Stomach (tissue), 8 donors: ENCODE measurements at regions not wholly inside any gene's neighbourhood (a gene's known extent, or its start where the extent isn't known, plus 50 kb on each side); places are given as distances from the start of the nearest gene placed in this dataset.

Experiments used
- DNase-seq, 2 donors: peaks; one replicate each; pipeline versions ENCODE4 v3.0.0 to v3.0.0-alpha.2; 2013 to 2019
- H3K27ac ChIP-seq, 5 donors: fragments of 200-600 bp in 4 of 5; sonication (generic) in 4 of 5; one replicate each; pipeline ENCODE4 v1.5.1; 2013 to 2019; ENCODE audit warnings: mild to moderate bottlenecking in 1 of 5, moderate library complexity in 1 of 5
- H3K27me3 ChIP-seq, 3 donors: fragments of 200-600 bp; sonication (generic); one replicate each; pipeline ENCODE4 v1.5.1; 2017 to 2019; ENCODE audit warnings: mixed run types in 1 of 3
- H3K36me3 ChIP-seq, 4 donors: fragments of 200-600 bp; sonication (generic); 1 replicate in 3 of 4; 2 replicates in 1 of 4; pipeline ENCODE4 v1.5.1; 2016 to 2019
- H3K4me1 ChIP-seq, 4 donors: fragments of 200-600 bp; sonication (generic); one replicate each; pipeline ENCODE4 v1.5.1; 2016 to 2019
- H3K4me3 ChIP-seq, 4 donors: fragments of 200-600 bp; sonication (generic) in 3 of 4; one replicate each; pipeline ENCODE4 v1.5.1; 2016 to 2019; ENCODE audit warnings: mild to moderate bottlenecking in 1 of 4
- H3K9me3 ChIP-seq, 4 donors: fragments of 200-600 bp; sonication (generic); one replicate each; pipeline ENCODE4 v1.5.1; 2016 to 2019
- CTCF ChIP-seq, 7 experiments: fragments of 450-650 bp in 4 of 7; fragments of 200-600 bp in 3 of 7; sonication (generic) in 3 of 7; IDR thresholded peaks; one replicate each; pipeline ENCODE4 v1.5.1; 2016 to 2019; ENCODE audit warnings: antibody characterized with exemption in 7 of 7, control low read depth in 2 of 7, mild to moderate bottlenecking in 1 of 7
- EP300 ChIP-seq: sonication (generic); formaldehyde crosslinking; IDR thresholded peaks from one replicate; pipeline ENCODE4 v1.6.1; 2017; ENCODE audit warnings: antibody characterized with exemption
- POLR2A ChIP-seq, 4 donors: fragments of 450-650 bp; IDR thresholded peaks; one replicate each; pipeline ENCODE4 v1.6.1; 2016; ENCODE audit warnings: antibody characterized with exemption in 4 of 4, control low read depth in 2 of 4, mild to moderate bottlenecking in 1 of 4, moderate library complexity in 1 of 4
- POLR2AphosphoS5 ChIP-seq, 3 donors: sonication (generic); formaldehyde crosslinking; IDR thresholded peaks; one replicate each; pipeline ENCODE4 v1.6.1; 2016; ENCODE audit warnings: antibody characterized with exemption in 3 of 3
- WGBS, 5 donors: extraction: QIAGEN DNeasy Blood & Tissue Kit in 3 of 5; methylation state at CpG; one replicate each; pipeline versions ENCODE4 v1.1.5 to v1.1.7; 2013 to 2018; 5-methylcytosine and 5-hydroxymethylcytosine counted together
- intact Hi-C: fragments of 100-400 bp; cut with DNase I; formaldehyde crosslinking; loops from one replicate; pipeline ENCODE4 v1.15.1; 2023; ENCODE audit warnings: low total_unique reads
- donor health status: healthy with polysubstance abuse.
- donor health status: Bipolar disorder and iron deficiency.
- donor health status: healthy.

DNA sequence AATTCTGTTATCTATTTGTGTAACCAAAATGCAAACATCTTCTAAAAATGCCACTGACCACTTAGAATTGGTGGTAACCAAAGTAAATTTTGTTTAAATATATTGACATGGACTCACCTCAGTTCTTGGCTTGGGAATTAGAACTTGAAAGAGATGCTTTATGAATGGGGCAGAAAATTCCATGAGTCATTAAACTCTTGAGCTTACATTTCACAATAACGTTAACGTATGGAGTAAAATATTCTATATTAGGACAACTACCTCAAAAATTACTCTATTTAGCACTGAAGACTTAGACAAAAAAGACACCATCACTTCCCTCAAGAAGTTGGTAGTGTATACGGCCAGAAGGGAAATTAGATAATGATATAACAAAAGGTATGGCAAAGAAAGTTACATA is 752.2 kb upstream of the MARCKS start:
- WGBS, 5 donors = 87 to 92% (median 89%) methylated on average over 3 of the region's 3 CpGs
- no peak for DNase-seq
- H3K4me3 ChIP-seq = no peak overlapping the region
- no peak for TF ChIP-seq POLR2A (IDR thresholded peaks at IDR 0.05)
- no peak for TF ChIP-seq EP300
- TF ChIP-seq POLR2AphosphoS5 (IDR thresholded peaks at IDR 0.05) = no peak
- no peak for TF ChIP-seq CTCF (IDR thresholded peaks at IDR 0.05)
- H3K4me1 ChIP-seq = peaks cover 0 to 6% (median 0%) of the 10 kb centered on the region in 4 donors
- intact Hi-C loops = no loop called here
- H3K9me3 ChIP-seq = peaks cover 0 to 4% (median 2%) of the 10 kb centered on the region in 4 donors
- no peaks in the 10 kb centered on the region for H3K36me3 ChIP-seq
- no peak overlapping the region for H3K27ac ChIP-seq
- H3K27me3 ChIP-seq = no peaks in the 10 kb centered on the region

DNA sequence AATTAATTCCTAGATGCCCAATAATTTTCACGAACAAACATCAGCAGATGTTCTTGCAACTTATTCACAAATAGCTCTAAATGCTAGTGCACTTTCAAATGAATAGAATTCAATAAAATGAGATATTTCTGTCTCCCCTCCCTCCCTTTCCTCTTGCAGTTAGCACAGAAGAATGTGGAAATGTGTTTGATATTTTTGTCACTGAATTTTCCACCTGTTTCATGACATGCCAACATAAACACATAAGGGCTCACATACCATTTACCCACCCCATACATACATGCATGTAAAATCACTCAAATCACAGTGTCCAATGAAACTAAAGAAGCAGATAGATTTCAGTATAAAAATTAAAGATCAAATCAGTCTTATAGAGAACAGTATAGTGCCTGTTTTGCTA is 746.9 kb upstream of the MARCKS start:
- TF ChIP-seq EP300 = no peak
- TF ChIP-seq CTCF (IDR thresholded peaks at IDR 0.05) = no peak
- TF ChIP-seq POLR2AphosphoS5 (IDR thresholded peaks at IDR 0.05) = no peak
- TF ChIP-seq POLR2A (IDR thresholded peaks at IDR 0.05) = no peak
- intact Hi-C loops = no loop called here
- Histone ChIP-seq H3K36me3 (no peaks in the 10 kb centered on the region), H3K9me3 (peaks cover 0 to 4% (median 2%) of the 10 kb centered on the region in 4 donors), H3K27ac (no peak overlapping the region), H3K27me3 (no peaks in the 10 kb centered on the region), H3K4me1 (no peaks in the 10 kb centered on the region), H3K4me3 (no peak overlapping the region)
- 90 to 98% (median 94%) methylated on average over 1 of the region's 1 CpG for WGBS, 5 donors
- no peak for DNase-seq

DNA sequence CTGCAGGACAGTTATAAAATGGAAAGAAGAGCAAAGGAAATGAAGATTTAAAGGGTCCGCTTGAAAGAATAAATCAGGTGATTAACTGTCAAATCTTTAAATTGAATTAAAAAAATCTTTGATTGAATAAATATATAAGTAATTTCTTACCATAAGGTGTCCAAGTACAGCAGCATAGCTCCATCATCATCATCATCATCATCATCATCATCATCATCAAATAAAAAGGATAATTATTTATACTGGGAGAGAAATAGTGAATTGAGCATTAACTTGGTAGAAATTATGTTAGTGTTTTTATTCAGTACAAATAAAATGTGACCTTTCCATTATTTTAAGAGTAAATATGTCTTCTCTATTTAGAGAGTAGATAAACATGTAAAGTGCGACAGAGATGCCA is 745.6 kb upstream of the MARCKS start:
- H3K4me3 ChIP-seq = no peak overlapping the region
- intact Hi-C loops = no loop called here
- WGBS, 5 donors = 79 to 92% (median 87%) methylated on average over 2 of the region's 2 CpGs
- H3K9me3 ChIP-seq = peaks cover 0 to 4% (median 2%) of the 10 kb centered on the region in 4 donors
- no peaks in the 10 kb centered on the region for H3K36me3 ChIP-seq
- no peak overlapping the region for H3K27ac ChIP-seq
- no peaks in the 10 kb centered on the region for H3K4me1 ChIP-seq
- DNase-seq = no peak
- TF ChIP-seq POLR2AphosphoS5 (IDR thresholded peaks at IDR 0.05) (no peak), CTCF (IDR thresholded peaks at IDR 0.05) (no peak), EP300 (no peak), POLR2A (IDR thresholded peaks at IDR 0.05) (no peak)
- H3K27me3 ChIP-seq = no peaks in the 10 kb centered on the region

- no peaks in the 10 kb centered on the region for H3K4me1 ChIP-seq
- TF ChIP-seq POLR2A (IDR thresholded peaks at IDR 0.05) (no peak), POLR2AphosphoS5 (IDR thresholded peaks at IDR 0.05) (no peak), EP300 (no peak), CTCF (IDR thresholded peaks at IDR 0.05) (no peak)
- peaks cover 0 to 4% (median 2%) of the 10 kb centered on the region in 4 donors for H3K9me3 ChIP-seq
- H3K27me3 ChIP-seq = no peaks in the 10 kb centered on the region
- intact Hi-C loops = no loop called here
- peak in 1 of 2 donors; percentile 9 for DNase-seq
- H3K27ac ChIP-seq = no peak overlapping the region
- H3K4me3 ChIP-seq = no peak overlapping the region
- H3K36me3 ChIP-seq = no peaks in the 10 kb centered on the region
- WGBS, 5 donors = 33 to 45% (median 41%) methylated on average over 2 of the region's 2 CpGs
Measured at GRCh38 chr6:113112086-113112485, 745.1 kb upstream of the MARCKS start.
